Right lobe of liver (tissue), 4 donors: ENCODE measurements at regions not wholly inside any gene's neighbourhood (a gene's known extent, or its start where the extent isn't known, plus 50 kb on each side); places are given as distances from the start of the nearest gene placed in this dataset.

Experiments used
- POLR2A ChIP-seq: fragments of 450-650 bp; IDR thresholded peaks from one replicate; pipeline ENCODE4 v1.6.1; 2017; ENCODE audit warnings: antibody characterized with exemption, mild to moderate bottlenecking
- TF ChIP-seq, protein P1 (sequence below), 4 donors: fragments of 200-600 bp in 3 of 4; fragments of 450-650 bp in 1 of 4; IDR thresholded peaks; one replicate each; pipeline versions ENCODE4 v1.5.1 to v1.8.0; 2016 to 2022; ENCODE audit warnings: antibody characterized with exemption in 4 of 4, mild to moderate bottlenecking in 2 of 4
- donor health status: DM: no; HTN: no; CAD: no.
- donor health status: DM: no; HTN: no; CAD: no.
- donor health status: DM: no; HTN: yes; CAD: no.

DNA sequence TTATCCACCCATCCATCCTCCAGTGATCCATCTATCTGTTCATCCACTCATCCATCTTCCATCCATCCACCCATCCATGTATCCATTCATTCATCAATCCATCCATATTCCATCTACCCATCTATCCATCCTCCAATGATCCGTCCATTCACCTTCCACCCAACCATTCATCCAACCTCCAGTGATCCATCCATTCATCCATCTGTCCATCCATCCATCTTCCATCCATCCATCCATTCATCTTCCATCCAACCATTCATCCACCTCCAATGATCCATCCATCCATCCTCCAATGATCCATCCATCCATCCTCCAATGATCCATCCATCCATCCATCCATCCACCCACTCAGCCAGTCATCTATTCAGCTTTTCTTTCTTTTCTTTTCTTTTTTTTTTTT, 156.5 kb upstream of the WSCD1 start:
- TF ChIP-seq, protein P1, sequence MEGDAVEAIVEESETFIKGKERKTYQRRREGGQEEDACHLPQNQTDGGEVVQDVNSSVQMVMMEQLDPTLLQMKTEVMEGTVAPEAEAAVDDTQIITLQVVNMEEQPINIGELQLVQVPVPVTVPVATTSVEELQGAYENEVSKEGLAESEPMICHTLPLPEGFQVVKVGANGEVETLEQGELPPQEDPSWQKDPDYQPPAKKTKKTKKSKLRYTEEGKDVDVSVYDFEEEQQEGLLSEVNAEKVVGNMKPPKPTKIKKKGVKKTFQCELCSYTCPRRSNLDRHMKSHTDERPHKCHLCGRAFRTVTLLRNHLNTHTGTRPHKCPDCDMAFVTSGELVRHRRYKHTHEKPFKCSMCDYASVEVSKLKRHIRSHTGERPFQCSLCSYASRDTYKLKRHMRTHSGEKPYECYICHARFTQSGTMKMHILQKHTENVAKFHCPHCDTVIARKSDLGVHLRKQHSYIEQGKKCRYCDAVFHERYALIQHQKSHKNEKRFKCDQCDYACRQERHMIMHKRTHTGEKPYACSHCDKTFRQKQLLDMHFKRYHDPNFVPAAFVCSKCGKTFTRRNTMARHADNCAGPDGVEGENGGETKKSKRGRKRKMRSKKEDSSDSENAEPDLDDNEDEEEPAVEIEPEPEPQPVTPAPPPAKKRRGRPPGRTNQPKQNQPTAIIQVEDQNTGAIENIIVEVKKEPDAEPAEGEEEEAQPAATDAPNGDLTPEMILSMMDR (IDR thresholded peaks at IDR 0.05), result no peak
- TF ChIP-seq POLR2A, result no peak
